HG03280 (cell line): ENCODE measurements at regions not wholly inside any gene's neighbourhood (a gene's known extent, or its start where the extent isn't known, plus 50 kb on each side); places are given as distances from the start of the nearest gene placed in this dataset.

Experiments
- ATAC-seq: cut with Tn5 transposase; IDR thresholded peaks from one replicate; pipeline ENCODE4 v1.9.1; 2021; ENCODE audit warnings: mild to moderate bottlenecking, moderate library complexity; ENCODE audit not compliant: unreplicated experiment

GRCh38 chr10:55277549-55277948 is 476.5 kb upstream of the PCDH15 start:
- ATAC-seq: no peak

- no peak for ATAC-seq
Measured at GRCh38 chr10:55274367-55274766, 473.3 kb upstream of the PCDH15 start.

GRCh38 chr10:55273946-55274345 is 472.9 kb upstream of the PCDH15 start:
- ATAC-seq: no peak

- ATAC-seq: no peak
Measured at GRCh38 chr10:55272886-55273285, 471.9 kb upstream of the PCDH15 start.

- no peak for ATAC-seq
Measured at GRCh38 chr10:55266797-55267196, 465.8 kb upstream of the PCDH15 start.

DNA sequence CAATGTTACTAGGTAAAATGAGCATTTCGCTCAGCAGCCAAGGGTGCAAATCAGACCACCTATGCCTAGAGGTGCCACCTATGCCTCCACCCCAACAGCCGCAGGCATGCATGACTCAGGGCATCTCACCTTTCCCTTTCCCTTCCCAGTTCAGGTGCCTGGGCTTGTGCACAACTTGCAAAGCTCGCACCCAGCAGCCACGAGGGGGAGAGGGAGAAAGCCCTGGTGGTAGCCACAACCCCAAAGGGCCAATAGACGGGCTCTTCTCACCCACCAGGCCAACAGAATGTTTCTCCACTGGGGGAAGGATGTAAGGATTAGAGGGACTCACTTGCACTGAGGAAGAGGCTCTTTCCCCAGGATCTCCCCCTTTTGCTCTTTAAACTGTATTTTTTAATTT is 462.3 kb upstream of the PCDH15 start:
- no peak for ATAC-seq

- ATAC-seq: no peak
Measured at GRCh38 chr10:55242544-55242943, 441.5 kb upstream of the PCDH15 start.

- ATAC-seq: no peak
Measured at GRCh38 chr10:55237462-55237861, 436.4 kb upstream of the PCDH15 start.

DNA sequence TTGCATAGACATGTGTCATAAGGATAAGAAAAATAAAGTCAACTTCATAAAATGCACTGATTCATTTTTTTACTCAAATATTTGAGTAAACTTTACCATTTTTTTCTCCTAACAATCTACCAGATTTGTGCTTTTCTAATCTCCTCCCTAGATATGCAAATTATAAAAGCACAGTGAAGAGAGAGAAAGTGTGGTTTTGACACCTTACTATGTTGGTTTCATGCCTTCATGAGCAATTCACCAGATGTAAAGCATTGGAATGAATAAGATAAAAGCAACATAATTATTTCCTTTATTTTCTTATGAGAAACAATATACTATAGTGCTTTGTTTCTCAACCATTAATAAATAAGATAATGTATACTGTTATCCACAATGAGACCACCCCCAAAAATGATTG is 432.5 kb upstream of the PCDH15 start:
- peak; percentile 69 for ATAC-seq

- no peak for ATAC-seq
Measured at GRCh38 chr10:55233090-55233489, 432.1 kb upstream of the PCDH15 start.

GRCh38 chr10:55232553-55232952 is 431.5 kb upstream of the PCDH15 start:
- ATAC-seq: no peak

GRCh38 chr10:55227967-55228366 is 426.9 kb upstream of the PCDH15 start:
- no peak for ATAC-seq

GRCh38 chr10:55224007-55224781 is 423.2 kb upstream of the PCDH15 start:
- ATAC-seq: no peak

GRCh38 chr10:55223352-55223751 is 422.3 kb upstream of the PCDH15 start:
- ATAC-seq: no peak

- no peak for ATAC-seq
Measured at GRCh38 chr10:55220975-55221374, 419.9 kb upstream of the PCDH15 start.

- ATAC-seq: no peak
Measured at GRCh38 chr10:55215699-55216098, 414.7 kb upstream of the PCDH15 start.

- no peak for ATAC-seq
Measured at GRCh38 chr10:55214608-55215007, 413.6 kb upstream of the PCDH15 start.

GRCh38 chr10:55212051-55212450 is 411.0 kb upstream of the PCDH15 start:
- no peak for ATAC-seq

GRCh38 chr10:55203874-55204273 is 402.8 kb upstream of the PCDH15 start:
- no peak for ATAC-seq

- no peak for ATAC-seq
Measured at GRCh38 chr10:55203319-55203718, 402.3 kb upstream of the PCDH15 start.

DNA sequence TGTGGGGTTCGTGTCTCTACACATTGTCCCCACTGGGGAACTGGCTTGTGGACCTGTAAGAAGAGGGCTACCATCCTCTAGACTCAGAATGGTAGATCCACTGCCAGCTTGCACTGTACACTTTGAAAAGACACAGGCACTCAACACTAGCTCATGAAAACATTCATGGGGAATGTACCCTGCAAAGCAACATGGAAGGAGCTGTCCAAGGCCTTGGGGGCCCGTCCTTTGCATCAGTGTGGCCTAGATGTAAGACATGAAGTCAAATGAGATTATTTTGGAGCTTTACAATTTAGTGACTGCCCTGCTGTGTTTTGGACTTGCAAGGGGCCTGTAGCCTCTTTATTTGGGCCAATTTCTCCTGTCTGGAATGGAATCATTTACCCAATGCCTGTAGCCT is 399.0 kb upstream of the PCDH15 start:
- ATAC-seq: no peak

DNA sequence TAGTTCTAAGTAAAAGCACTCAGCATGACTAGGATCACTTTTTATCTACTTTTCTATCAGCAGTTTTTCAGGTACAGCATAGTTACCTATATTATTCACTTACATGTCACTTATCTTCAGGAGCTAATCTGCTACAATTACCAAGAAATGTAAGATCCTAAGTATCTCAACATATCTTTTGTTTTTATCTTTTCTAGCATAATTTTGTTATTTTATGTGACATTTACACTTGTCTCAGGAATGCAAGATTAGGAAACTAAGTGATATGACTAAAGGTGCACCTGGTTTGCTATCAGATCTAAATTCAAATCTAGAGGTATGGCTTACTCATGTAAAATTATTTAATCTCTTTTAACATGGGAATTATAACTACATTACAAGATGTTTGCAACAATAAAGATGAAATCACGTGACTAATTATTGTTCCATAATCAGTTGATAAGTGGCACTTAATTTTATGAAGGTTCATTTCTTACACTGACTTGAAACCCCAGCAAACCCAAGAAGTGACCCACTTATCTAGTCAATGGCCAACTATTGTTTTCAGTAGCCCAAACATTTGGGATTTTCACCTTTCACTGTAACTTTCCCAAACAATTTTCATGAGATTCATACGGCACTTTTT is 390.3 kb upstream of the PCDH15 start:
- ATAC-seq: no peak

DNA sequence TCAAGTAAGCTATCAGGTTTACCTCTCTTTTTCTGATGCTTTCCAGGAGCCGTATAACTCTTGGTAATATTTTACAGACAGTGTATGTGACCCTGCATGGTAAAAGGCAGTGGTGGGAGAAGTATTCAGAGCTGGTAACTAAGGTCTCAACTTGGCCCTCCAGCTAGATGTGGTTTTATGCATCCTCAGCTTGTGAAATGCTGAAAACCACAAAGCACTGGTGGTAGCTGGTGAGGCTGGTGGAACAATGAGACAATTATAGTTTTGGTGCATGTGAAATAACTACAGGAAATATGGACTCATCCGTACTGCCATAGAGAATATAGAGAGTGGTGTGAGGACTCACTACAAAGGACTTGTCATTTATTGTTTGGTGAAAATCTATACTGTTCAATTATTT is 383.0 kb upstream of the PCDH15 start:
- ATAC-seq: no peak
